NCI-H748 treated with DMSO at 0.1 percent for 48 hours (cell line): ENCODE measurements at regions not wholly inside any gene's neighbourhood (a gene's known extent, or its start where the extent isn't known, plus 50 kb on each side); places are given as distances from the start of the nearest gene placed in this dataset.
A peak's percentile ranks its signal among the peaks of the same experiment; 100 is the strongest.

Source experiments
- DNase-seq: peaks from one replicate; lab custom pipeline; 2025; lab: John Stamatoyannopoulos, UW

DNA sequence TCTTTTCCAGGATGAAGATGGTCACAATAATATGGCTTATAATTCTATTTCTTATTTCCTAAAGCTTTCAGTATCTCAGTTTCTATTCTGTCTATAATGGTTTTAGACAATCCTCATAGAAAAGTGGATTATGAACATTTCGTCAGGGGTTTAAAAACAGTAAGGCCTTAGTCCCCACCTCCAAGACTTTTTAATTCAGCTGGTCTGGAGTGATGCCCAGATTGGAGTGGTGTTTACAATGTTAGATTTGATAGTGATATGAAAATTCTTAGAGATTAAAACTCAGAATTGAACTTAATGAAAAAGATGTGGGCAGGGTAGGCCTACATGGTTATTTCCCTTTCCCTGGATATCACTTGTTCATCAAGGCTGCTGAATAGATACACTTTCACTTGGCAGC, 1238.3 kb downstream of the SORCS3 start:
- DNase-seq: no peak

DNA sequence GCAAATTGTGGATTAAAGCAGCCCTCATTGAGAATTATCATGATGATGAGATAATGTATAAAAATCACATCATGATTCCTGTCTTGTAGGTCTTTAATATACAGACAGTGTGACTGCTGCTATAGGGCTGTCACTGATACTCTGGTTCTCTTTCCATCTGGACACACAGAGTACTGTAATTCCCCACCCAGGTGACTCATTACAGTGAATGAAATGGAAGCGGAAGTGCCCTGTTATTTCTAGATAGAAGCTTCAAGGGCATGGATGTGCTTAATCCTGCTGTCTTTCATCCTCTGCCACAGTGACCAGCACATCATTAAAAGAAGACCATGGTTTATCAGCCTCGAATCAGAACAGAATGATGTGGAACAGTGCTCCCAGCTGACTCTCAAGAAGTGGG, 1234.0 kb downstream of the SORCS3 start:
- DNase-seq: no peak

DNA sequence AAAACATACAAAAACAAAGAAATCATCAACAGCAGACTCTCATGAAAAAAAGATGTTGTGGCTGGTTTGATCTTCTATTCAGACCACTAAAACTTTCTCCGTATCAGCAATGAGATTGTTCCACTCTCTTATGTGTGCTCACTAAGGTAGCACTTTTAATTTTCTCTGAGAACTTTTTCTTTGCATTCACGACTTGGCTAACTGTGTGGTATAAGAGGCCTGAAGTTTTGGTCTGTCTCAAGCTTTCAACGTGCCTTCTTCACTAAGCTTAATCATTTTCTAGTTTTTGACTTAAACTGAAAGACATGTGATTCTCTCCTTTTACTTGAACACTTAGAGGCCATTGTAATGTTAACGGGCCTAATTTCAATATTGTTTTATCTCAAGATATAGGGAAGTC, 1231.6 kb downstream of the SORCS3 start:
- no peak for DNase-seq

DNA sequence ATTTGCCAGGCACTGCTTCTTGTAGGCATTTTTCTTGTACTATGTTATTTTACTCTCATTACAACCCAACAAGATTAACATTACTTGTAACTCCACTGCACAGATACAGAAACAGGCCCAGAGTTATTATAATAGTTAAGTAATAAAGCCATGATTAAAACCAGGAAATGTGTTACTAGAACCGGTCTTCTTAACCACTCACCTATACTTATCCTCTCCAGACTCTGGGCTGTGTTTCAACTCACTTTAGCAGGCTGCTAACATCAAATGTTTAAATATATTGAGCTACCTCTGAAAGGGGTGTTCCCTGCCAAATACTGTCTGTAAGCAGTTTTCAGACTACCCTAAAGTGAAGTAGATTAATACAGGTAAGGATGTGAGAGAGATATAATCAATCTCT, 1227.8 kb downstream of the SORCS3 start:
- DNase-seq: no peak

DNA sequence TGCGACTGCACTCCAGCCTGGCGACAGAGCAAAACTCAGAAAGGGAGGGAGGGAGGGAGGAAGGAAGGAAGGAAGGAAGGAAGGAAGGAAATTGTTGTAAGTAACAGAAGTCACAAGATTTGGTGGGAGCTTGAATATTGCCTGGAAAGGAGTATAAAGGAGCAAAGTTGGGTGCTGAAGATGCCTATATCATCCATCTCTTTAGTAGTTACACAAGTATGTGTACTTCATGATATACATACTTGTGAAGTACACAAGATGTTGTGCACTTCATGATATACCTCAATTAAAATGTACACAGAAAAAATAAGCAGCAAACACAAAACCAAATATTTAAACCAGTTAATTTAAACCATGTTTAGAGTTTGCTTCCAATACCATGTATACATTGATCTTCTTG, 1223.8 kb downstream of the SORCS3 start:
- DNase-seq: no peak

DNA sequence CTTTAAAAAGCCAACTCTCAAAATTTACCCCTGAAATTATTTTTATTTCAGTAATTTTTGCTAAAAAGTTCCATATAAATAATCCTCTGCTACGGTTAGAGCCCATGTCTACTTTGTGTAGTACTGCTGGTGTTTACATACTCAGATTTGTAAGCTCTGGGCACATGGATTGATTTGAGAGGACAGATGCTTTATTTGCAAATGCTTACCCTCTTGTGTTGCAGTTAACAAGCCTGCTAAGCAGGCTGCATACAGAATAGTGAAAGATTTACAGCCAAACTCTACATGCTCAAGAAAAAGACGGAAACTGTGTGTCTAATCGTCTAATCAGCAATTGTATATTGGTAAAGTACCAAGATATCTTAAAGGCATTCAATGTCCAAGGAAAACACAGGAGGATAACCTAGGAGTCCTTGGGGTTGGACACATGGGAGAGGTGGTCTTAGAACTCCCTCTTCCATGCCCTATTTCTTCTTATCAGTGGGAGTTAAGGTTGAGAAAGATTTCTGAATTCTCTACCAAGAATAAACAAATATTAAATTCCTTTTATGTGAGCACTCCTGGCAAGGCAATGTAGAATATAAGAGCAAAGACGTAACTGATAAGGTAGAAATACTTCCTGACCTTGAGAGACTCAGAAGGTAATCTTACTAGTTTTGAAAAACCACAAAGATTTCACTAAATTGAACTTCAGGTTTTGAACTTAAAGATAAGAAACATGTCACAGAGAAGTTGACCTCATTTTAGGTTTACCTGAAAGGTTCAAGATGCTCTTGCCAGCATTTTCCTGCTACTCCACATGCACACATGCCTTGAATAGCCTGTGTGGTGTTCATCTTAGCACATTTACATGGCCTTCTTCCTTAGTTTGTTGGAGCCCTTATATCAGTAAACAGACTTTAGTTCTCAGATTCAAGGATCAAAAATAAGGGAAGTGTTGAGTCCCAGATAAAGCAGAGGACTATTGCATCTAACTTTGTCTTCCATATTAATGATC, 1216.5 kb downstream of the SORCS3 start:
- DNase-seq: no peak

DNA sequence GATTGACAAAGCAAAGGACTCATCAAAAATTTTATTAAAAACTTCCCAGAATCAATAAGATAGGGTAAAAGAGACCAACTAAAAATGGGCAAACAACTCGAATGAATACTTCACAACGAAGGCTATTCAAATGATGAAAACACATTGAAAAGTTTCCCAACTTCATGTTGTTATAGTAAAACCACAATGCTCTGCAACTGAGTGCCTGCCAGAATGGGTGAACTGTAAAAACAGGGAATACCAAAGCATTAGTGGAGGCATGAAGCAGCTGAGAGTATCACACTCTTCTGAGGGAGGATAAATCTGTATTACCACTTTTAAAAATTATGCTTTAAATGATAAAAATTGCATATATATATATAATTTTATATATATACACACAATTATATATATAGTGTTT, 1214.7 kb downstream of the SORCS3 start:
- DNase-seq: no peak

DNA sequence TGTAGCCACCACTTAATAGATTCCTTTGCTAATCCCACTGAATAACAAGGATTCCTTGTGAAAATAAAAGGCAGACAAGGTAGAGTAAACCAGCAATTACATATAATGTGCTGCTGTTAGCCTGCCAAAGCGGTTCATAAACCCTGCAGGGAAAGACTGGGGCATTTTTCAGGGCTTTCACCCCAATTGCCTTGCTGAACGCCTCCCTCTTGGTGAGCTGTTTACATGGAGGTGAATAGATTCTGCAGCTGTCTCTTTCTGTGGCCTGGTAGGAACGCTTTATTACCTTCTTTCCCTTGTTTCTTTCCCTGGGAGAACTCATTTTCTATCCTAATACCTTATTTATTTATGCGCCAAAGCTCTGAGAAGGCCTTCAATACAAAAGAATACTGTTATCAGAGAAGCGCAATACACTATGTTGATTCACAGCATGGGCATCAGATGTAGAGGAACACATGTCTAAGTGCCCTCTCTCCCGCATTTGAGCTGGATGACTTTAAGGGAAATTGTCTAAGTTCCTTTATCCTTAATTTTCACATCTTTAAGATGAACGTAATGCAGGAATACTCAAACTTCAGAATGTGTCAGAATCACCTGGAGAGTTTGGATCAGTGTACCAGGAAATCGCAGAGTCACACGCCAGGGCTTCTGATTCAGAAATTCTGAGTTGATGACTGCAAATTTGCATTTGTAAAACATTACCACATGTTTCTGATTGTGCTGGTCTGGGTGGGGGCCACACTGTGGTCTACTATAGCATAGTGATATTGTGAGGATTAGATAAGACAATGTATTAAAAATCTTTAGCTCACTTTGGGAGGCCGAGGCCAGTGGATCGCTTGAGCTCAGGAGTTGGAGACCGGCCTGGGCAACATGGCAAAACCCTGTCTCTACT, 1203.8 kb downstream of the SORCS3 start:
- DNase-seq: peak; percentile 8

DNA sequence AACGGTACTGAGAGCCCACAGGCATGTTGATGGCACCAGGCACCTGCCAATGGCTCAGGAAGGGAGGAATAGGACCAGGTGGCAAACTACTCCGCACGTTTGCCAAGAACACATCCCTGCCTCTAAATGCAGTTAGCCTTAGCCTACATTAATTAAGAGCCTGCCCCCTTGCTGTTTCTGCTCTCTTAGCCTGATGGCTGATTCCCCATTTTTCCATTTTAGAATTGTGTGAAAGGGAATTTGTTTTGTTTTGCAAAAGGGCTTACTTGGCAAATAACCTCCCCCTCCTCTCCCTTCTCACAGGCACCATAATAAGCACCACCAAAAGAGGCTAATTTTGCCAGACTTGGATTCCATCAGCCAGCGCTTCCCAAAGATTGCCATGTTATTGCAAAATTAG, 1203.2 kb downstream of the SORCS3 start:
- no peak for DNase-seq

DNA sequence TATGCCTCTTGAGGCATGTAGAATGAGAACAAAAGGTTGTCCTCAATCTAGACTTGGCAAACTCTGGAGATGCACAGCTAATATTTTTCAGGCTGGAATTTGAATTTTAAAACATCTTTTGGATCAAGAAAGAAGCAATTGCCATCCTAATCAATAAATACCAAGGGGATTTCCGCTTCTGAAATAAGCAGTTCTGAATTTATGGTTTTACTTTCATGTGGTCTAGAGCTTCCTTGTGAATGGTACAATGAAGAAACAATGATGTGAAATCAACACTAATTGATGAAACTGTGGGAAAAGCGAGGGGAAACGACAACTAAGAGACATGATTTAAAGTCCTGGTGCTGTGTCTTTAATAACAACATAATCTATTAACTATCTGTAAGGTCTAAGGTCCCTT, 1202.7 kb downstream of the SORCS3 start:
- no peak for DNase-seq

DNA sequence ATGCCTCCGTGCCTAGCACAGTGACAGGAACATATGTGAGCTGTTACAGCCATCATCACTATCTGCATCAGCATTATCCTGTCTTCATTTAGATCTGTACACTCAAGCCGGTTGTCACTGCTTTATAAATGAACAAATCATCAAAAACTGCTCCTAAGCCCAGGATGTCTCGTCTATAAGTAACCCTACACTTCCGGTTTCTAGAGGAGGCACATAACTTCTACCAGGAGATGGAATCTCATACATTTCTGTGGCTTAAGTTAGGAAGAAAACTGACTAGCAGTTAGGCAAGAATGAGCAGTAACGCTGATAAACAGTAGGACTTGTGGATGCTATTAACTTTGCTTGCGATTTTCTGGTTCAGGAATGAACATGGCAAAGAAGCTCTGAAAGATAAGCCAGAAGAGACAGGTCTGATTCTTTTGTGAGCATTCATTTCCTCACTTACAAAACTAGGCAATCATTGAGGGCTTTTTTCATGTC, 1199.2 kb downstream of the SORCS3 start:
- no peak for DNase-seq

DNA sequence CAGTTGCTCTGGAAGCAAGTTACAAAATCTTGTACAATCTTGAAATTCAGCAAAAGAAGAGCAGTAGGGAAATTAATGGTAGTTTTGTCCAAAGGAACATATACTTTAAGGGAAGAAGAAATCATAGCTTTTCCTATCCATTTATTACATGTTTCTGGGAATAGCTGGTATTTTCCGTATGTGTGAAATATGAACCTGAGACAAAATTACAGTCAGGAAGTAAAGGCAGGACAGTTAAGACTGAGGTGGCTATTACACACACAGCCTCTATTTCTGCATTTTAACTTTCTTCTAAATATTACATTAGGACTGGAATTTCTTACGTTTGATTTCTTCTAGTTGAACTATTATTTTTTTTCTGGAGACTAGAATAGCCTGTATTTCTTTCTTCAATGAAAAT, 1197.3 kb downstream of the SORCS3 start:
- no peak for DNase-seq

DNA sequence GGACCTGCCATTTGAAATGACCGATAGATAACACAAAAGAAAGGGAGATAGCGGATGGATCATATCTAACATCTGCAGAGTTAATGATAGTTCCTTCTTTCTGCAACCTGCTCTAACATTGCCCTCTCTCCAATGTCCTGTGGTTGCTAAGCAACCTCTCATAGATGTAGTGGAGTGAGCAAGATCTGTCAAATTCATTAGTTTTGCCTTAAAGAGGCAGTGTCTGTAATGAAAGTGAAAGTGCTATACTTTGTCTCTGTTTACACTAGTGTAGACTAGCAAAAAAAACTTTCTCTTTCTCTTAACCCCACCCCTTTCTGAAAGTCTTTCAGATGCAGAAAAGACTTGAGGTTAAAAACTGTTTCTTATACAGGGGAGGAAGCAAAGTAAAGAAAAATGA, 1196.9 kb downstream of the SORCS3 start:
- no peak for DNase-seq

DNA sequence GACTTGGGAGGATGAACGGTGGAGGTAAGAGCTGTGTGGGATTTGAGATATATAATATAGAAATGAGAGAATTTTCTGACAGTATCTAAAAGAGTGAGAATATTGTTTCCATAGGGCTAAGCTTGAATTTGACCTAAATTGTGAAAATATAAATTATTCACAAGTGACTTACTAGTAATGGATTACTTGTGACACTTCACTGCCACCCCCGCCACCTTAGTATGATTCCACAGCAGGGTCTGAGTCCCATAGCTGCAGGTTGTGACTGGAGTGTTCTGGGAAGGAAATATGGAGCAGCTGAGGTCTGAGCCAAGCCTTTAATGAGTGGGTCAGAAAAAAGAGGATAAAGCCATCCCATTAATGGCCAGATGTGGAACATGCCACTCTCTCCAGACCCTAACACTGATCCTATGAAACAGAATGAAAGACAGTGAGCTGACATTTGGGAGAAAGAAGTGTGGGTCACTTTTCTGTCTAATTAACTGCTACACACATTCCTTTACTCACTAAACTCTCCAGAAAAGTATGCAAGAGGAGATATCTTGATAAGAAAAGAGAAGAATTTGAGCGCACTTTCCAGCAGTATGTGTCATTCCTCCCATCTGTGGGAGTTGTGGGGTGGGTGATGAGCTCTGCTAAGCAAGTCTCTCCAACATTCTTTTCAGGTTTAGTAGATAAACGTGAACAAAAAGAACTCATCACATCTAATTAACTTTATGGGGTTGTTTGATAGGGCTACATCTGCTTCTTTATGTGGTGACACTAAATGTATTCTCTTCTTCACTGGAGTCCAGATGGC, 1193.4 kb downstream of the SORCS3 start:
- no peak for DNase-seq

DNA sequence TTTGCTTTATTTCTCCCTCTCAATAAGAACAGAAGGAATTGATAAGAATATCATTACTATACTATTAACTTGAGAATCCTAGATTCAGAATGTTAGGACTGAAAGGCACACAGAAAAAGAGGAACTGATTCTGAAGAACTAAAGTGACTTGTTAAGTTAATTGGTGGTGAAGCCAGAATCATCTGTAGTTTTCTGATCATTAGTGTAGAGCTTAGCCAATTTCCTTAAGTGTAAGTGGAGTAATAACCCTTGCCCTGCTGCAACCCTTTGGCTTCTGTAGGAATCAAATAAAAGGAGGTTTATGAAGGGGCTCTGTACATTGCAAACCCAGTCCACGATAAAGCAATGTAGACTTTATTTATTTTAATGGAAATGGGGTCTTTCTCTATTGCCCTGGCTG, 1186.0 kb downstream of the SORCS3 start:
- no peak for DNase-seq

DNA sequence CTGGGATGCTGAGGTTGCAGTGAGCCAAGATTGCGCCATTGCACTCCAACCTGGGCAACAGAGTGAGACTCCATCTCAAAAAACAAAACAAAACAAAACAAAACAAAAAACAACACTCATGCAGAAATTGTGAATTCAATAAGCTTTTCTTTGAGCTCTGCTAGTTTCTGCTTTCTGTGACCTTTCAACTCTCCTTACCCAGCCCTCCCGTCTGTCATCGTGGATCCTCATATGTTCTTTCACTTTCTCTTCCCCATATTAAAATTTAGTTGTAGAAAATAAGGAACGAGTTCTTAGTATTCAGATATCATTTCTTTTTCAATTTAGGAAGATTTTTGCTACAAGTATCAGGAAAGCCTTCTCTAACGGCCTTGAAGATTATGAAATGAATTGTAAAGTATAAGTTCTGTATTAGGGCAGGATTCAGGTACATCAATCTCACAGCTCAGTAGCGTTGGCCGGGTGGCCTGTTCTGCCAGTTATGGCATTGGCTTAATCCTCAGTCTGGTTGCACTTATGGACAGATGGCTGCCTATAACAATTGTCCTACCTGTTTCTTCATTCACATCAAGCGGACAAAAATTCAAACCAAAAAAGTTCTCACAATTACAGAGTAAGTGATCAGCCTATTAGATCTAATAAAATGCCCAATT, 1167.0 kb downstream of the SORCS3 start:
- DNase-seq: no peak

DNA sequence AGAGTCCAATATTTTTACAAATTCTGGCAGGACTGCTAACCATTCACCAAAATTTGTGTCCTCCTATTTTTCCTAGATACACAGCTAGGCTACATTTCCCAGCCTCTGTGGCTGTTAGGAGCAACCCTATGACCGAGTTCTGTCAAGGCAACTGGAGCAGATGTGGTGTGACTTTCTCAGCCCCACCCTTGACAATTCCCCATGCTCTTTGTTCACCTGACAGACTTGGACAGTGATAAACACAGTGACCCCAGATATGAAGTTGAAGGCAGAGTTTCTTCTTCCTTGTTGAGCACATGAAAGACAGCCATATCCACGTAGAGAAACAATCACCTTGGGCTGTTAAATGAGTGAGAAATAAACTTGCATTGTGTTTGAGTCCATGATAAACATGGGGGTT, 1162.1 kb downstream of the SORCS3 start:
- DNase-seq: no peak

DNA sequence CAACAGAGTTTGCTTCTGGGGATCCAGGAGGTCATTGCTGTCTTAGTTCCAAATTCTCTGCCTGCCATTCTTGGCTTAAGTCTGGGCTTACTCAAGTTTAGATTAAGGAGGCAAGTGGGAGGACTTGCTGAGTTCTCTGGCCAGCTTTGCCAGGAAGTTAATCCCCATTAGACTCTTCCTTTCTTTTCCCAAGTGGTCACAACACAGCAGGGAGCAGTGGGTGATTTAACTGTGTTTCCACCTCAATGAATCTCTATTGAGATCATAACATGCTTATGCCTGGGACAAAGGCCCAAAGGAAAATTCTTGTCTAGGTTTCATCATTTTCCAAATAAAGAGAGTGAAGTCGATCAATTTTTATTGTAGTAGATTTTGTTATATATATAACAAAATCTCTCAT, 1159.6 kb downstream of the SORCS3 start:
- no peak for DNase-seq

DNA sequence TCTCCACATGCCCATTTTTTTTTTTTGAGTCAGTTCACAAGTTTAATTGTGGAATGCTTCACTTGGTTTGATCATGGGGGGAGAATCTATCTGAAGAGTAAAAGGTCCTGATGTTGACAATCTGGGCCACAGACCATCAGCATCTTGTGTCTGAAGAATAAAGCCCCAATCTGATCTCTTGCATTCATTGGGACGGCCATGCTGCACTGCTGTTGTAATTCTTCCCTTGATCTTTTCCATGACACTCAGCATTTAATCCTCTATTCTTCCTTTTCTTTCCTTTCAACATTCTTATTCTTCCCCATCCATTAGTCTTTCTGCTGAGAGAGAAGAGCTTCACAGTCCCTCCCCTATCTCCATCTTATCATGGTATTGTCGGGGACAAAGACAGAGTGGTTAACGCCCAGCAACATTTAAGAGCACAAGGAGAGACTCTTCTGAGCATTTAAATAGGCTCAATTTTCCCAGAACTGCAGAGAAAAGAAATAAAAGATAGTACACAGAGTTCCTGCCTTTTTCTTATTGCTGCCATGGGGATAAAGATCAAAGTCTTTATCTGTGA, 1157.3 kb downstream of the SORCS3 start:
- DNase-seq: no peak

DNA sequence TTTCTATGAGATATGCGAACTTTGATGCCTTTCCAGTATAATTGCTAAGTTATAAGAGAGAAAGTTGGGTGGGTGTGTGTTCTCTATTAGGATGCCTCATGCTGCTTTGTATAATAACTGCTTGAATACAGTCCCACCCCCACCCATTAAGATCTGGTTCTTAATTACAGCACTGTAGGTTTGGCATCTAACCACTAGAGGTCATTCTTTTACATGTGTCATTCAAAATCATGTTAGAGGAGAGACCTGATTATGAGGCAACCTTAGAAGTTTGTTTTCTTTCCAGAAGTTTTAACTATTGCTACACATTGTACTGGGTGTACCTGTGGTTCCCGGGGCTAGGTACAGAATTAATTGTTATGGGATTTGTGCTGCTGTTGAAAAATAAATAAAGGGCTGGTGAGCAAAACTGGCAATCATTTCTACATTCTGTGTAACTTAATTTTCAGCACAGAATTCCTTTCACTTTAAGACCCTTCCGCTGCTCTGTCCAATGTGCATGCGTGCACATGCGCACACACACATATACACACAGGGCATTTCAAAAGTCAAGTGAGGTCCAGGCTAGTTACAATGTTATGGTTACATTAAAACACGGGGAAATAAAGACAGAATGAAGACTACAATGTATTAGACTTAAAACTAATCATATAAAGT, 1156.3 kb downstream of the SORCS3 start:
- DNase-seq: peak; percentile 39

DNA sequence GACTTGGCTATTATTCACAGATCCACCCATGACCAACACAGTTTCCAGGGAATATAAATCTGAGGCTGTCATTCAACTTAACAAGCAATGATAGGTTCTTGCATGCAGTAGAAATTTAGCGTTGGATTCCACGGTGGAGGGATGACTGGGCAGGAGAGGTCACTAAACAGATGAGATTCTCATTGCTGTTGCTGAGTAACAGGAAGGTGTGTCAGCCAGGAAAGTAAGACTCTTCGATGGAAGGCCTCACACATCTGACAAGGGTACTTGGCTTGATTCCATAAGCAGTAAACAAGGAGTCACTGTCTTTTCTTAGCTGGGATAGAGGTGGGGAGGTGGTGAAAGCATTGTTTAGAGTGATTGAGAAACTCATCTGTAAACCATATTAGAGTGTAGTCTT, 1152.0 kb downstream of the SORCS3 start:
- no peak for DNase-seq
